GM12892 (cell line): ENCODE measurements at regions not wholly inside any gene's neighbourhood (a gene's known extent, or its start where the extent isn't known, plus 50 kb on each side); places are given as distances from the start of the nearest gene placed in this dataset.

Source experiments
- POLR2A ChIP-seq: IDR thresholded peaks from 2 replicates; pipeline ENCODE4 v1.6.1; 2011; ENCODE audit warnings: low read depth, low read length, control low read depth
- POLR2AphosphoS5 ChIP-seq: IDR thresholded peaks from 2 replicates; pipeline ENCODE4 v1.6.1; 2011; ENCODE audit warnings: low read depth, low read length, control low read depth
- TAF1 ChIP-seq: IDR thresholded peaks from 2 replicates; pipeline ENCODE4 v1.6.1; 2011; ENCODE audit warnings: low read depth, mild to moderate bottlenecking, control low read depth, low read length, borderline replicate concordance

DNA sequence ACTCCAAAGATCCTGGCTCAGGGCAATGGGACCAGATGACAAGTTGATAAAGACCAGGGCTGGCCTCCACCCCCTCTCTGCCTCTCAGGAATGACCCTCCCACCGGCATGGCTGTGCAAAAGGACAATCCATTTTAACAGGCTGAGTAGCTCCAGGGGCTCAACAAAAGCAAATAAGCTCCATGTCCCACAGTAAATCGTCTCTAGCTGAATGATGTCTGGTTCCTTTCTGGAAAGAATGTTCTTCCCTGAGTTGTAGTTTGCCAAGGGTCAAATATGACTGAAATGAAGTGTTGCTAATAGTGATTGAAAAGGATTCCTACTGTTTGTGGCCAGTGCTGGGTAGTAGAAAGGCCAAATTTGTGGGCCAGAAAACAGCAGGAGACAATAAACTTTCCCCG lies 434.4 kb upstream of the ETAA1 start:
- TF ChIP-seq POLR2A (no peak), POLR2AphosphoS5 (no peak), TAF1 (no peak)
